Omental fat pad (tissue), 3 donors: ENCODE measurements at regions not wholly inside any gene's neighbourhood (a gene's known extent, or its start where the extent isn't known, plus 50 kb on each side); places are given as distances from the start of the nearest gene placed in this dataset.
"Not testable (repeated sequence)": the region's sequence is repeated elsewhere in the genome, so short reads cannot be mapped to it uniquely, and the experiment has no call there.

Source experiments
- ATAC-seq: fragments of 150-250 bp; one replicate; pipeline ENCODE4 v1.9.1; 2016; ENCODE audit warnings: mild to moderate bottlenecking, moderate library complexity; ENCODE audit not compliant: low FRiP score
- DNase-seq: peaks from one replicate; pipeline ENCODE4 v3.0.0-alpha.2; 2019; ENCODE audit warnings: low spot score
- TF ChIP-seq, protein P1 (sequence below), 3 donors: fragments of 450-650 bp; IDR thresholded peaks; one replicate each; pipeline ENCODE4 v1.5.1; 2016 to 2017; ENCODE audit warnings: antibody characterized with exemption in 3 of 3, mild to moderate bottlenecking in 3 of 3, moderate library complexity in 2 of 3

DNA sequence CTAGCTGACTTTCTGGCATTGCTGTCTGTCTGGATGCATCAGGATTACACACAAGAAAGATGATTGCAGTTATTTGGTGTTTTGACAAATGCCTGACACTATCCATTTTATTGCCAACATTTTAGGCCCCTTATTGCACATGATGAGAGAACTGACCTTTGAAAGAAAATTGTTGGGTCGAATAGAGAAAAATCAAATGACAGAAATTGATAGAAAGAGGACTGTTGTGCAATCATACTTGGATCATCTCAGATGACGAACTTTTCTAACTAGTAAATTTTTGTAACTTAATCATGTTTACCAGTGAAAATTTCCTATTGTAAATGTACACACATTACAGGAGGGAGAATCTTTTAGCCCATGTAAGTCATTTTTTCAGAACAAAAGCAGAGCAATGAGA, 251.5 kb upstream of the USP15 start:
- TF ChIP-seq, protein P1, sequence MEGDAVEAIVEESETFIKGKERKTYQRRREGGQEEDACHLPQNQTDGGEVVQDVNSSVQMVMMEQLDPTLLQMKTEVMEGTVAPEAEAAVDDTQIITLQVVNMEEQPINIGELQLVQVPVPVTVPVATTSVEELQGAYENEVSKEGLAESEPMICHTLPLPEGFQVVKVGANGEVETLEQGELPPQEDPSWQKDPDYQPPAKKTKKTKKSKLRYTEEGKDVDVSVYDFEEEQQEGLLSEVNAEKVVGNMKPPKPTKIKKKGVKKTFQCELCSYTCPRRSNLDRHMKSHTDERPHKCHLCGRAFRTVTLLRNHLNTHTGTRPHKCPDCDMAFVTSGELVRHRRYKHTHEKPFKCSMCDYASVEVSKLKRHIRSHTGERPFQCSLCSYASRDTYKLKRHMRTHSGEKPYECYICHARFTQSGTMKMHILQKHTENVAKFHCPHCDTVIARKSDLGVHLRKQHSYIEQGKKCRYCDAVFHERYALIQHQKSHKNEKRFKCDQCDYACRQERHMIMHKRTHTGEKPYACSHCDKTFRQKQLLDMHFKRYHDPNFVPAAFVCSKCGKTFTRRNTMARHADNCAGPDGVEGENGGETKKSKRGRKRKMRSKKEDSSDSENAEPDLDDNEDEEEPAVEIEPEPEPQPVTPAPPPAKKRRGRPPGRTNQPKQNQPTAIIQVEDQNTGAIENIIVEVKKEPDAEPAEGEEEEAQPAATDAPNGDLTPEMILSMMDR (IDR thresholded peaks at IDR 0.05) = no peak
- no peak for DNase-seq
- no peak for ATAC-seq

DNA sequence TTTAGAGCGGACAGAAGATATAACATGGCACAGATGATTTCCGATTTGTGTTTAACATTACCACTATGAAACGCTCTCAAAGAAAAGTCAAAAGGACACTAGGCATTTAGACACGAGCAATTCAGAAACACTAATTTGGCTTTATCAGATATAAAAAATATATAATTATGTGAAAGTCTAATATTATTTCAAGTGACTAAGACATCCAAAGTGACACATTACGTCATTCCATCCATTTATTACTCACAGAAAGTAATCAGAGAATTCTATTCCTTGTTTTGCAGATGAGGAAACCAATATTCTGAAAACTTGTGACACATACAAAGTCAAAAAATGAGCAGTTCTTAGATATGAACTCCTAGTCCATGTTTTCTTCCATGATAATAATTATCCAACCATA, 250.8 kb upstream of the USP15 start:
- TF ChIP-seq, protein P1 (IDR thresholded peaks at IDR 0.05) = no peak
- no peak for ATAC-seq
- no peak for DNase-seq

GRCh38 chr12:62010331-62010906, 249.8 kb upstream of the USP15 start:
- not testable (repeated sequence) for DNase-seq, ATAC-seq

GRCh38 chr12:62010973-62011372, 249.2 kb upstream of the USP15 start:
- ATAC-seq, DNase-seq: not testable (repeated sequence)

GRCh38 chr12:62014330-62014729, 245.9 kb upstream of the USP15 start:
- ATAC-seq = no peak
- no peak for DNase-seq
- TF ChIP-seq, protein P1 (IDR thresholded peaks at IDR 0.05) = no peak

DNA sequence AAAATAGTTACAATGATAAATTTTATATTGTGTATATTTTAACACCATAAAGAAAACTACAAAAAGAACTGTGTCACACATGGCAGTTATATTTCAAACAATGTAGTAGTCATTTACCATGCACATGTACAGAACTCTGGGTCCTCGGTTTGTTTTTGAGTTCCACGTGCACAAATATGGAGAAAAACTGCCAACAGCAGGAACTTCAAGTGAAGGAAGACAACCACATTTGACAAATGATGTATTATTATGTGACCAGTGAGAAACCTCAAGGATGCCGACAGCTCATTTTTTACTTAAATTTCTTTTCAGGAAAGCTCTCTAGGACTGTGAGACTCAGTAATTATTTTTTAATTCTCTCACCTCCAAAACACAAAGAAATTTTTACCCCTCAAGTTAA, 244.2 kb upstream of the USP15 start:
- TF ChIP-seq, protein P1 (IDR thresholded peaks at IDR 0.05) = no peak
- ATAC-seq (no peak), DNase-seq (no peak)

GRCh38 chr12:62021808-62022207, 238.4 kb upstream of the USP15 start:
- ATAC-seq = no peak

GRCh38 chr12:62028536-62028935, 231.7 kb upstream of the USP15 start:
- ATAC-seq = no peak
- TF ChIP-seq, protein P1 (IDR thresholded peaks at IDR 0.05) = no peak
- DNase-seq = no peak

More at GRCh38 chr12:62021808-62022207, 238.4 kb upstream of the USP15 start:
- TF ChIP-seq, protein P1 (IDR thresholded peaks at IDR 0.05) = no peak
- DNase-seq = no peak
